Keratinocyte (primary cell): ENCODE measurements at regions not wholly inside any gene's neighbourhood (a gene's known extent, or its start where the extent isn't known, plus 50 kb on each side); places are given as distances from the start of the nearest gene placed in this dataset.

Experiments used
- DNase-seq: peaks from one replicate; pipeline ENCODE4 v3.0.0-alpha.2; 2011; ENCODE audit warnings: low read depth, missing footprints, low spot score
- FAIRE-seq: peaks from 2 replicates; lab custom pipeline; 2011; peaks lifted over from hg19 to GRCh38; lab: Jason Lieb, UNC
- H2AFZ ChIP-seq: 2 replicates; pipeline ENCODE4 v1.6.0; 2012; ENCODE audit warnings: low read length, control low read depth, inconsistent platforms; ENCODE audit not compliant: control insufficient read depth
- H3K27ac ChIP-seq: 2 replicates; pipeline ENCODE4 v1.5.1; 2011; ENCODE audit warnings: low read length; ENCODE audit not compliant: control insufficient read depth, insufficient read depth
- H3K27me3 ChIP-seq: 3 replicates; pipeline ENCODE4 v1.6.0; 2011; ENCODE audit warnings: low read length; ENCODE audit not compliant: control insufficient read depth, insufficient read depth; ENCODE audit errors: extremely low read depth
- H3K36me3 ChIP-seq, 2 experiments: 2 replicates in 1 of 2; 3 replicates in 1 of 2; pipeline ENCODE4 v1.5.1; 2011; ENCODE audit warnings: low read length in 2 of 2, mild to moderate bottlenecking in 1 of 2; ENCODE audit not compliant: control insufficient read depth in 2 of 2, insufficient read depth in 2 of 2; ENCODE audit errors: extremely low read depth in 1 of 2
- H3K4me1 ChIP-seq: 3 replicates; pipeline ENCODE4 v1.5.1; 2011; ENCODE audit warnings: low read length; ENCODE audit not compliant: control insufficient read depth, insufficient read depth; ENCODE audit errors: extremely low read depth
- H3K4me2 ChIP-seq: 3 replicates; pipeline ENCODE4 v1.6.0; 2011; ENCODE audit warnings: low read depth, low read length; ENCODE audit not compliant: control insufficient read depth, insufficient read depth; ENCODE audit errors: extremely low read depth
- H3K4me3 ChIP-seq, 3 experiments: fragments of 200-600 bp in 1 of 3; sonication (generic) in 1 of 3; 2 replicates in 2 of 3; 3 replicates in 1 of 3; pipeline ENCODE4 v1.5.1; 2011 to 2016; ENCODE audit warnings: low read length in 3 of 3, mild to moderate bottlenecking in 3 of 3, control low read depth in 2 of 3, inconsistent platforms in 1 of 3, low read depth in 1 of 3, mixed read lengths in 1 of 3, mixed run types in 1 of 3, moderate library complexity in 1 of 3; ENCODE audit not compliant: control insufficient read depth in 2 of 3, insufficient read depth in 2 of 3; ENCODE audit errors: extremely low read depth in 1 of 3
- H3K79me2 ChIP-seq: 2 replicates; pipeline ENCODE4 v1.6.0; 2012; ENCODE audit warnings: low read length; ENCODE audit not compliant: control insufficient read depth, insufficient read depth
- H3K9ac ChIP-seq: 3 replicates; pipeline ENCODE4 v1.6.0; 2011; ENCODE audit warnings: low read length; ENCODE audit not compliant: control insufficient read depth, insufficient read depth; ENCODE audit errors: extremely low read depth
- H3K9me1 ChIP-seq: 3 replicates; pipeline ENCODE4 v1.6.0; 2011; ENCODE audit warnings: low read length; ENCODE audit not compliant: control insufficient read depth, insufficient read depth; ENCODE audit errors: extremely low read depth
- H3K9me3 ChIP-seq: 2 replicates; pipeline ENCODE4 v1.5.1; 2012; ENCODE audit warnings: low read depth, low read length; ENCODE audit not compliant: control insufficient read depth
- H4K20me1 ChIP-seq: 3 replicates; pipeline ENCODE4 v1.6.0; 2011; ENCODE audit warnings: low read length; ENCODE audit not compliant: control insufficient read depth, insufficient read depth; ENCODE audit errors: extremely low read depth
- CTCF ChIP-seq, 3 experiments: IDR thresholded peaks in 1 of 3; conservative IDR thresholded peaks in 1 of 3; optimal IDR thresholded peaks in 1 of 3; 2 replicates in 2 of 3; 3 replicates in 1 of 3; pipeline versions ENCODE3 to v1.5.1; 2011; ENCODE audit warnings: low read length in 3 of 3, mild to moderate bottlenecking in 3 of 3, moderate library complexity in 2 of 3, control low read depth in 1 of 3, inconsistent platforms in 1 of 3; ENCODE audit not compliant: insufficient read depth in 2 of 3; ENCODE audit errors: extremely low read depth in 1 of 3
- EZH2 ChIP-seq: IDR thresholded peaks from one replicate; pipeline ENCODE4 v1.6.1; 2012; ENCODE audit warnings: inconsistent platforms, mild to moderate bottlenecking, low read length, moderate library complexity
- dilution Hi-C: fragments of 300-500 bp; cut with MboI; formaldehyde crosslinking; loops from one replicate; pipeline ENCODE4 v1.7.0; 2020; ENCODE audit warnings: low sequenced_read_pairs; ENCODE audit not compliant: extremely low pct_ligation_motif_present

- no peak overlapping the region for H3K4me2 ChIP-seq
- no peak for FAIRE-seq
- H3K36me3 ChIP-seq: no peaks in the 10 kb centered on the region
- no peak overlapping the region for H3K9ac ChIP-seq
- TF ChIP-seq EZH2 (no peak), CTCF (optimal IDR thresholded peaks at IDR 0.05 in 1 of 3, IDR thresholded peaks at IDR 0.05 in 1 of 3, conservative IDR thresholded peaks at IDR 0.05 in 1 of 3; ENCODE audit: extremely low read depth in 1 of 3, insufficient read depth in 2 of 3, low read length in 3 of 3) (no peak)
- no peak overlapping the region for H3K27ac ChIP-seq
- no peak for DNase-seq
- dilution Hi-C loops: no loop called here
- no peaks in the 10 kb centered on the region for H3K79me2 ChIP-seq
- H3K9me1 ChIP-seq: no peaks in the 10 kb centered on the region
- H4K20me1 ChIP-seq: no peaks in the 10 kb centered on the region
- H2AFZ ChIP-seq: no peak overlapping the region
- H3K9me3 ChIP-seq: no peaks in the 10 kb centered on the region
- H3K27me3 ChIP-seq: no peaks in the 10 kb centered on the region
- no peaks in the 10 kb centered on the region for H3K4me1 ChIP-seq
- H3K4me3 ChIP-seq: no peak overlapping the region
Observed at GRCh38 chr1:4877426-4877825, 223.0 kb downstream of the AJAP1 start.

GRCh38 chr1:4871373-4871772 is 217.0 kb downstream of the AJAP1 start:
- no peaks in the 10 kb centered on the region for H3K9me1 ChIP-seq
- H3K36me3 ChIP-seq: no peaks in the 10 kb centered on the region
- H3K4me3 ChIP-seq: no peak overlapping the region
- no peak overlapping the region for H3K9ac ChIP-seq
- dilution Hi-C loops: no loop called here
- no peaks in the 10 kb centered on the region for H3K4me1 ChIP-seq
- DNase-seq (no peak), FAIRE-seq (no peak)
- H4K20me1 ChIP-seq: no peaks in the 10 kb centered on the region
- H3K27ac ChIP-seq: no peak overlapping the region
- no peak for TF ChIP-seq CTCF (optimal IDR thresholded peaks at IDR 0.05 in 1 of 3, IDR thresholded peaks at IDR 0.05 in 1 of 3, conservative IDR thresholded peaks at IDR 0.05 in 1 of 3; ENCODE audit: extremely low read depth in 1 of 3, insufficient read depth in 2 of 3, low read length in 3 of 3)
- no peak for TF ChIP-seq EZH2
- H3K27me3 ChIP-seq: no peaks in the 10 kb centered on the region
- H3K9me3 ChIP-seq: no peaks in the 10 kb centered on the region
- H3K4me2 ChIP-seq: no peak overlapping the region
- H3K79me2 ChIP-seq: no peaks in the 10 kb centered on the region
- no peak overlapping the region for H2AFZ ChIP-seq
